OCI-LY1 (cell line): ENCODE measurements at regions not wholly inside any gene's neighbourhood (a gene's known extent, or its start where the extent isn't known, plus 50 kb on each side); places are given as distances from the start of the nearest gene placed in this dataset.

Experiments used
- H2AFZ ChIP-seq: fragments of 200-600 bp; sonication (generic), shearing (Covaris generic); 2 replicates; pipeline ENCODE4 v1.6.0; 2014; ENCODE audit warnings: antibody characterized with exemption, mild to moderate bottlenecking, low read length
- H3F3A ChIP-seq: fragments of 200-600 bp; sonication (generic), shearing (Covaris generic); 2 replicates; pipeline ENCODE4 v1.6.0; 2014; ENCODE audit warnings: mild to moderate bottlenecking, antibody characterized with exemption, low read length, moderate library complexity; ENCODE audit not compliant: insufficient read depth
- H3K27ac ChIP-seq: fragments of 200-600 bp; sonication (generic); 2 replicates; pipeline ENCODE4 v1.5.1; 2014; ENCODE audit warnings: low read length, mixed run types, mild to moderate bottlenecking, low read depth; ENCODE audit not compliant: poor library complexity, severe bottlenecking
- H3K27me3 ChIP-seq: fragments of 200-600 bp; sonication (generic); 2 replicates; pipeline ENCODE4 v1.6.0; 2014; ENCODE audit warnings: antibody characterized with exemption, mild to moderate bottlenecking, low read length, moderate library complexity; ENCODE audit not compliant: insufficient read depth
- H3K36me3 ChIP-seq: fragments of 200-600 bp; sonication (generic); 2 replicates; pipeline ENCODE4 v1.6.1; 2014; ENCODE audit warnings: mild to moderate bottlenecking, antibody characterized with exemption, low read length, moderate library complexity, mixed read lengths; ENCODE audit not compliant: insufficient read depth
- H3K4me1 ChIP-seq: fragments of 200-600 bp; sonication (generic); 2 replicates; pipeline ENCODE4 v1.5.1; 2014; ENCODE audit warnings: mild to moderate bottlenecking, low read length, moderate library complexity; ENCODE audit not compliant: insufficient read depth, severe bottlenecking
- H3K4me2 ChIP-seq: fragments of 200-600 bp; sonication (generic), shearing (Covaris generic); 2 replicates; pipeline ENCODE4 v1.6.1; 2014; ENCODE audit warnings: low read length
- H3K4me3 ChIP-seq: fragments of 200-600 bp; sonication (generic); 2 replicates; pipeline ENCODE4 v1.5.1; 2014; ENCODE audit warnings: low read length, low read depth, mild to moderate bottlenecking, mixed read lengths; ENCODE audit not compliant: poor library complexity, severe bottlenecking
- H3K79me2 ChIP-seq: fragments of 200-600 bp; shearing (Covaris generic); 2 replicates; pipeline ENCODE4 v1.6.1; 2016; ENCODE audit warnings: mixed run types, low read length, mixed read lengths; ENCODE audit not compliant: insufficient read depth
- H3K9ac ChIP-seq: fragments of 200-600 bp; sonication (generic), shearing (Covaris generic); 2 replicates; pipeline ENCODE4 v1.6.1; 2014; ENCODE audit warnings: mild to moderate bottlenecking, low read length, mixed read lengths
- H3K9me2 ChIP-seq: fragments of 200-600 bp; sonication (generic), shearing (Covaris generic); 2 replicates; pipeline ENCODE4 v1.6.1; 2014; ENCODE audit warnings: low read depth, mild to moderate bottlenecking, low read length, mixed read lengths
- H3K9me3 ChIP-seq: fragments of 200-600 bp; shearing (Covaris generic); 2 replicates; pipeline ENCODE4 v1.6.1; 2014; ENCODE audit warnings: low read length, mixed read lengths
- H4K20me1 ChIP-seq: fragments of 200-600 bp; sonication (generic), shearing (Covaris generic); 2 replicates; pipeline ENCODE4 v1.6.0; 2016; ENCODE audit warnings: mild to moderate bottlenecking, low read length; ENCODE audit not compliant: insufficient read depth
- CTCF ChIP-seq: fragments of 200-600 bp; sonication (generic), shearing (Covaris generic); IDR thresholded peaks from 2 replicates; pipeline ENCODE4 v1.5.1; 2017; ENCODE audit warnings: mild to moderate bottlenecking, antibody characterized with exemption, low read length, moderate library complexity, mixed read lengths
- EZH2 ChIP-seq: fragments of 200-600 bp; sonication (generic), shearing (Covaris generic); IDR thresholded peaks from 2 replicates; pipeline ENCODE4 v1.8.0; 2017; ENCODE audit warnings: borderline replicate concordance, mixed run types, mild to moderate bottlenecking, antibody characterized with exemption, low read length, moderate library complexity, mixed read lengths

GRCh38 chr7:121473645-121474300, 77.7 kb upstream of the FAM3C start:
- Histone ChIP-seq H3K9me3 (no peaks in the 10 kb centered on the region), H3K27me3 (no peaks in the 10 kb centered on the region), H3K4me1 (no peaks in the 10 kb centered on the region), H3K9ac (no peak overlapping the region), H3K27ac (no peak overlapping the region), H3F3A (no peaks in the 10 kb centered on the region), H3K36me3 (no peaks in the 10 kb centered on the region), H3K4me2 (no peak overlapping the region), H3K9me2 (no peaks in the 10 kb centered on the region), H3K4me3 (no peak overlapping the region), H2AFZ (no peak overlapping the region), H3K79me2 (no peaks in the 10 kb centered on the region), H4K20me1 (no peaks in the 10 kb centered on the region)
- TF ChIP-seq EZH2 (no peak), CTCF (no peak)

DNA sequence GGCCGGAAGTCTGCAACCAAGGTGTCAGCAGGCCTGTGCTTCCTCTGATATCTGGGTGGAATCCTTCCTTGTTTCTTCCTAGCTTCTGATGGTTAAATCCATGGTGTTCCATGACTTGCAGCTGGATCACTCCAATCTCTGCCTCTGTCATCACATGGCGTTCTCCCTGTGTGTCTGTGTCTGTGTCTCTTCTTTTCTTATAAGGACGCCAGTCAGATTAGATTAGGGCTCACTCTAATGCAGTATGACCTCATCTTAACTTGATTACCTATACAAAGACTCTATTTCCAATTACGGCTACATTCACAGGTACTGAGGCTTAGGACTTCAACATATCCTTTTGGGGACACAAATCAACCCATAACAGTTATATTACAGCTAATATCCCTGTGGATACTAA, 70.3 kb upstream of the FAM3C start:
- H3K4me3 ChIP-seq: no peak overlapping the region
- H3K27me3 ChIP-seq: no peaks in the 10 kb centered on the region
- H4K20me1 ChIP-seq: no peaks in the 10 kb centered on the region
- no peaks in the 10 kb centered on the region for H3F3A ChIP-seq
- no peaks in the 10 kb centered on the region for H3K79me2 ChIP-seq
- TF ChIP-seq CTCF (no peak), EZH2 (no peak)
- no peaks in the 10 kb centered on the region for H3K36me3 ChIP-seq
- no peak overlapping the region for H3K9ac ChIP-seq
- no peaks in the 10 kb centered on the region for H3K9me2 ChIP-seq
- no peak overlapping the region for H3K4me2 ChIP-seq
- H3K9me3 ChIP-seq: no peaks in the 10 kb centered on the region
- H2AFZ ChIP-seq: no peak overlapping the region
- H3K4me1 ChIP-seq: no peaks in the 10 kb centered on the region
- no peak overlapping the region for H3K27ac ChIP-seq

- no peaks in the 10 kb centered on the region for H3K36me3 ChIP-seq
- H3K4me1 ChIP-seq: no peaks in the 10 kb centered on the region
- H3K4me3 ChIP-seq: no peak overlapping the region
- no peaks in the 10 kb centered on the region for H4K20me1 ChIP-seq
- H3F3A ChIP-seq: no peaks in the 10 kb centered on the region
- no peaks in the 10 kb centered on the region for H3K9me2 ChIP-seq
- no peak overlapping the region for H2AFZ ChIP-seq
- H3K27ac ChIP-seq: no peak overlapping the region
- H3K9ac ChIP-seq: no peak overlapping the region
- H3K4me2 ChIP-seq: no peak overlapping the region
- peaks cover 4% of the 10 kb centered on the region; the same call in 1 of the 2 replicates for H3K27me3 ChIP-seq
- H3K9me3 ChIP-seq: no peaks in the 10 kb centered on the region
- no peaks in the 10 kb centered on the region for H3K79me2 ChIP-seq
- no peak for TF ChIP-seq CTCF
- TF ChIP-seq EZH2: no peak
Observed at GRCh38 chr7:121459148-121459547, 63.0 kb upstream of the FAM3C start.
